NCI-H1048 (cell line): ENCODE measurements at regions not wholly inside any gene's neighbourhood (a gene's known extent, or its start where the extent isn't known, plus 50 kb on each side); places are given as distances from the start of the nearest gene placed in this dataset.
A peak's percentile ranks its signal among the peaks of the same experiment; 100 is the strongest.

Source experiments
- DNase-seq: peaks from one replicate; lab custom pipeline; 2025; lab: John Stamatoyannopoulos, UW

GRCh38 chr3:168844894-168845482 lies 749.3 kb upstream of the GOLIM4 start:
- DNase-seq, result no peak

GRCh38 chr3:168844472-168844871 lies 748.7 kb upstream of the GOLIM4 start:
- DNase-seq, result no peak

DNA sequence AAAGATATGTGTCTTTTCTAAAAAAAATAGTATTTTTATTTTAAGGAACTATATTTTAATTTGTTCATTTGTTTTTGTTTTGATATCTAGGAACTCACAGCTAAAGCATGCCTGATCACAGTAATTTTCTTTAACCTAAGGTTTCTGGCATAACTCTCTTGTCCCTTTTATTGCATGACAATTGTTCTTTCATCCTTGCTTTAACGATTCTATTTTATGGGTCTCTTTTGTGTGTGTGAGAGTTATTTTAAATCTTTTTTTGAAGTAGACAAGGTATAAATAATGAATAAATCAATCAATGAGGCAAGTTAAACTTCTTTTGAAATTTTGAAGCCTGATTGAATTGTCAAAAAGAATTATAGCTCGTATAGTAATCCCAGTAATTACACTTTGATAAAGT lies 747.8 kb upstream of the GOLIM4 start:
- no peak for DNase-seq

DNA sequence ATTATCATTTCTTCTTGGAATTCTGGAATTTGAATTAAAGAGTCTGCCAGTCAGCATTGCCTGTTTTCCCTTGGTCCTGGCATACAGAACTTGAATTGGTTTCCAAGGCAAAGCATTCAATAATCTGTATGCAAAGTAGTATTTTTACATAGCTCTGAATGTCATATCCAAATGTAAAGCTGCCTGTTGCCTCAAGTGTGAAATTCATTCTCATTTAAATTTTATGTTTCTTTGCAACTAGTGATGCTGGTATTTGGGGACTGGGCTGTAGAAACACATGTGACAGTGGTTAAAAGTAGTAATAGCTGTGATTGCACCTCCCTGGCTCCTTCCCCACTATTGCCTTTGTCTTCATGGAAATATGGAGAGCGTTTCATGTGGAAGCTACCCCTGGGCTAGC lies 743.9 kb upstream of the GOLIM4 start:
- peak; percentile 81 for DNase-seq

DNA sequence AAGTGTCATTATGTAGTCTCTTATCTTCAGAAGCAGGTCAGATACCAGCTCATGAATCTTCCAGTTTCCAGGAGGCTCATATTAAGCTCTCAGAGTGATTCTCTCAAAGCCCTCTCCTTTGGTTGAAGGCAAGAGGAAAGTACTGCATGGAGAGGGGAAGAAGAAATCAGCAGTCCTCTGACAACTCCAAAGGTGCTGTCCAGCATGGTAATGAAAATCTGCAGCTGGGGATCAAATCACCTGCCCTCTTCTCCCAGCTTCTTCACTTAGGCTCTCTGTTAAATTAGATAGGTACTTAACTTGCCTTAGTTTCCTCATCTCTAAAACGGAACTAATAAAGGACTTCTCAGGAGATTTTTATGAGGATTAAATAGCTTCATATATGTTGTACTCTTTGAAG lies 738.8 kb upstream of the GOLIM4 start:
- no peak for DNase-seq

- DNase-seq, result no peak
Measured at GRCh38 chr3:168828943-168829342, 733.2 kb upstream of the GOLIM4 start.

GRCh38 chr3:168828536-168828935 lies 732.8 kb upstream of the GOLIM4 start:
- no peak for DNase-seq

GRCh38 chr3:168828014-168828413 lies 732.3 kb upstream of the GOLIM4 start:
- no peak for DNase-seq

DNA sequence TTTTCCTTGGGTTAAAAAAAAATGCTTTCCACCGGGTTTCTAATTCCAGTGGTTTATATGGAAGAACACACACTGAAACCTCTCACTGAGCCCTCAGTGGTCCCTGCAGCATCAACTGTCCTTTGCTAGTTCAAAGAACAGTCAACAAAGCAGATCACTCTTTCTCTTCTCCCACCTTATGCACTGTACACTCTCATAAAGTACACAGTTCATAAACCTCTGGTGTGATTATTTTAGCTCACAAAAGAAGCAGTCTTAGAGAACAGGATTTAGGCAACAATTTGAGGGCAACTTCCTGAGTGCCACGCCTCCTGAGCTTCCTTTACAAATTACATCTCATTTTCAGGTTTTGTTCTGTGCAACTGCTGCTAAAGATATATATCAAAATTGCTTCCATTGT lies 728.4 kb upstream of the GOLIM4 start:
- DNase-seq, result no peak

GRCh38 chr3:168823466-168823865 lies 727.7 kb upstream of the GOLIM4 start:
- no peak for DNase-seq

- no peak for DNase-seq
Measured at GRCh38 chr3:168820810-168821415, 725.2 kb upstream of the GOLIM4 start.

- no peak for DNase-seq
Measured at GRCh38 chr3:168817177-168817576, 721.5 kb upstream of the GOLIM4 start.

- DNase-seq, result no peak
Measured at GRCh38 chr3:168815946-168816345, 720.2 kb upstream of the GOLIM4 start.

- no peak for DNase-seq
Measured at GRCh38 chr3:168813225-168813802, 717.6 kb upstream of the GOLIM4 start.

DNA sequence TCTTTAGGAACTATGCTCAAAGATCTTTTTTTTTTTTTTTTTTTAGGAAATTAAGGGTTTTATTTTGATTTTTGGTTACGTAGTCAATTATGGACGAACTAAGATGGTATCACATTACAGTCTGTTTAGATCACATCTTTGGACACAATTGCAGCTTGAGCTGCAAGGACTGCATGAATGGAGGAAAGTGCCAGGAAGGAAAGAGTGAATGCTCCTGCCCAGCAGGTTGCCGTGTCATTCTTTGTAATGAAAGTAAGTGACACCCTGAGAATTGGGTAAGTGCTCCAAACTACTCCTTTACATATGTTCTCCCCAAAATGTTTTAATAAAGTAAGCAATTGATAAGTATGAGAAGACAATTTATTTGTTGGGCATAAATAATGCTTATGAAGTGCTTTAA lies 716.5 kb upstream of the GOLIM4 start:
- DNase-seq, result no peak

DNA sequence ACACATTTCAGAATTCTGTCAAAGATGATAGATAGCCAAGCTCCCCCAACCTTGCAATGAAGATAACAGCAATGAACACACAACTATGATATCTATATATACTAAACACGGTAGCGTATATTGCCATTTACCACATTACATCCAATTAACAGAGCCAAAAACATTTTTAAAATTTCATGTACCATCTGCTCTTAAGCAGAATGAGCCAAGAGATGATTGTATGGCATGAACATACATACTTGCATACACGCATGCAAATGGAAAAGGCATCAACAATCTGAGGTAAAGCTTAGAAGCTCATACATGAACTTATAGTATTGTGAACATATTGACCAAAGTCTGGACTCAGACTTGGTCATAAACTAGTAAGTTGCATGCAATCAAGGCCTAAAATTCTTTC lies 712.9 kb upstream of the GOLIM4 start:
- no peak for DNase-seq

DNA sequence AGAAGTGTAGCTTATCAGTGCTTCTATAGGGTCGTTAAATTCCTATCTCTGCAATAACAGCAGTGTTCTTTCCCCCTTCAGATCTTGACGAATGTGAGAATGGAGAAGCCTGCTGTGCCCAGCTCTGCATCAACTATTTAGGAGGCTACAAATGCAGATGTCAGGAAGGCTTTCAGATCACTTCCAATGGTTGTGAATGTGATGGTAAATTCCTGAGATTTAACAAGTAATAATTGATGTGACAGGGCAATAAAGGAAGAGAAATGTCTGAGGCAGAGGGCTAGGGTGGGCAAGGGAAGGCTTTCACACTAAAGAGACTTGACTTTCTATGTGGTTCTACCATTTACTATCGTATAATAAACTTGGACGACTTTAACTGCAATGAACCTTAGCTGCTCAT lies 711.7 kb upstream of the GOLIM4 start:
- no peak for DNase-seq

GRCh38 chr3:168806871-168807270 lies 711.1 kb upstream of the GOLIM4 start:
- DNase-seq, result no peak

GRCh38 chr3:168803536-168803935 lies 707.8 kb upstream of the GOLIM4 start:
- DNase-seq, result no peak

DNA sequence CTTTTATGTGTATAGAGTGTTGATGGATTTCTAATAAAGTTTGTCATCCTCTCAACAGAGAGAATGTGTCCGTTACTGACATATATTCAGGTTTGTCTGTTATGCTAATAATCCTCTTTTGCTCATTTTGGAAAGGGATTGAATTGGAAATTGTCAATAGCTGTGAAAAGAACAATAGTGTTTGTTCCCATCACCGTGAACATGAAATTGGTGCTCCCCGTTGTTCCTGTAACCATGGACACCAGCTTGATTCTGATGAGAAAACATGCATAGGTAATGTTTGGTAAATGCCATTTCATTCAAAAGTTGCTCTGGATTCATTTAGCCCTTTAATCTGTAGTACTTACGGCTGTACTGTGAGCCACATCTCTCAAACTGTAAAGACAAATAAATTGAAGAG lies 707.0 kb upstream of the GOLIM4 start:
- DNase-seq, result no peak

DNA sequence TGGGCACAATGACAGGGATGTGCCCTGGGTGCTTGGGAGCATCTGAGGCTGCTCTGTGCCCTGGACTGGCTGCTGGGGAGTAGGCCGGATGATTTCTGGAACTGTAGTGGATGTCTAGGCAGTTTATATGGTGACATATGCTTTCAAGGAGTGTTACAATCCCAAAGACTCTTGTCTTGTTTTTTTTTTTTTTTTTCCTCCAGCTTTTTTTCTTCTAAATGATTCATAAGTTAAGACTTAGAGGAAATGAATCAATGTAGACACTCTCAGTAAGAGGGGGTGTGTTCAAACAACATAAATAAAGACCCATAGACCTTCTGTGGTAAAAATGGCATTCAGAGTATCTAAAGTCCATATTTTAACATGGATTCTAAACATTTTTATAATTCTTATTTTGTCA lies 706.1 kb upstream of the GOLIM4 start:
- no peak for DNase-seq

DNA sequence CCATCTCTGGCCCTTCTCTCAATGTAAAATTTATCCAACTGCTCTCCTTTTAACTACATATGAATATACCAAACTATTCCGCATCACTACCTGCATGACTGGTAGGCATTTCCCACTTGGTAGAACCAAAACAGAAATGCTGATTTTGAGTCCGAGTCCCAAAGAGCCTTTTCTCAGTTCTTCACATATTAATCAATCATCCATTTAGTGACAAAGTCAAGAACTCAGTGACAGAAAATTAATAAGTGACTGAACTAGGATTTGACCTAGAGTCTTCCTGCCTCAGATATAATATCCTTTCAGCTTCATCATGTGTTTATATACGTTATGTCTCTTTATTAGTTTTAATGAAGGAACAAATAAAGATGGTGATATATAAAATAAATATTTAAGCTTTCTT lies 700.6 kb upstream of the GOLIM4 start:
- no peak for DNase-seq

- DNase-seq, result no peak
Measured at GRCh38 chr3:168794427-168794826, 698.7 kb upstream of the GOLIM4 start.

GRCh38 chr3:168782193-168782592 lies 686.5 kb upstream of the GOLIM4 start:
- no peak for DNase-seq
